SK-N-SH (cell line): ENCODE measurements at regions not wholly inside any gene's neighbourhood (a gene's known extent, or its start where the extent isn't known, plus 50 kb on each side); places are given as distances from the start of the nearest gene placed in this dataset.

Experiments used
- CTCF ChIA-PET: fragments of 300-600, 350-600 bp; formaldehyde crosslinking; extraction: SDS; loops from one replicate; lab custom pipeline; 2021; lab: Yijun Ruan, JAX
- POLR2A ChIA-PET: fragments of 350-600 bp; sonication (Branson Sonifier 250); formaldehyde crosslinking; extraction: SDS; loops from one replicate; lab custom pipeline; 2020; ENCODE audit warnings: antibody characterized with exemption, inconsistent platforms; lab: Yijun Ruan, JAX
- DNase-seq: peaks from one replicate; pipeline ENCODE4 v3.0.0; 2012
- H2AFZ ChIP-seq: fragments of 200-600 bp; sonication (generic); 2 replicates; pipeline ENCODE4 v1.8.1; 2016; ENCODE audit warnings: antibody characterized with exemption, mild to moderate bottlenecking, low read depth
- H3F3A ChIP-seq: fragments of 200-600 bp; sonication (generic); replicated peaks from 2 replicates; pipeline ENCODE3; 2016; ENCODE audit warnings: antibody characterized with exemption, mild to moderate bottlenecking; ENCODE audit not compliant: insufficient read depth
- H3K27ac ChIP-seq, 2 experiments: fragments of 200-500 bp in 1 of 2; fragments of 200-600 bp in 1 of 2; sonication (Bioruptor generic) in 1 of 2; sonication (generic), shearing (Covaris generic) in 1 of 2; 2 replicates each; pipeline versions ENCODE4 v1.5.1 to v1.6.1; 2014 to 2016; ENCODE audit warnings: low read depth in 2 of 2, inconsistent platforms in 1 of 2, low read length in 1 of 2, mild to moderate bottlenecking in 1 of 2, mixed read lengths in 1 of 2
- H3K27me3 ChIP-seq: fragments of 200-600 bp; sonication (generic), shearing (Covaris generic); 2 replicates; pipeline ENCODE4 v1.6.1; 2016; ENCODE audit warnings: mixed run types; ENCODE audit not compliant: insufficient read depth
- H3K36me3 ChIP-seq, 2 experiments: fragments of 200-500 bp in 1 of 2; fragments of 200-600 bp in 1 of 2; sonication (Bioruptor generic) in 1 of 2; sonication (generic) in 1 of 2; replicated peaks in 1 of 2; 2 replicates each; pipeline versions ENCODE3 to v1.5.1; 2014 to 2016; ENCODE audit warnings: low read length in 1 of 2, mild to moderate bottlenecking in 1 of 2; ENCODE audit not compliant: insufficient read depth in 2 of 2, control insufficient read depth in 1 of 2
- H3K4me1 ChIP-seq, 2 experiments: fragments of 200-500 bp in 1 of 2; fragments of 200-600 bp in 1 of 2; sonication (Bioruptor generic) in 1 of 2; sonication (generic), shearing (Covaris generic) in 1 of 2; 2 replicates each; pipeline versions ENCODE4 v1.5.1 to v1.6.1; 2014 to 2016; ENCODE audit warnings: low read depth in 1 of 2, low read length in 1 of 2, mixed run types in 1 of 2; ENCODE audit not compliant: insufficient read depth in 2 of 2, control insufficient read depth in 1 of 2
- H3K4me2 ChIP-seq: fragments of 200-600 bp; sonication (generic), shearing (Covaris generic); 2 replicates; pipeline ENCODE4 v1.6.1; 2017; ENCODE audit warnings: mixed run types
- H3K4me3 ChIP-seq, 2 experiments: fragments of 200-500 bp in 1 of 2; fragments of 200-600 bp in 1 of 2; sonication (Bioruptor generic) in 1 of 2; sonication (generic), shearing (Covaris generic) in 1 of 2; 2 replicates each; pipeline versions ENCODE4 v1.5.1 to v1.8.1; 2014 to 2016; ENCODE audit warnings: low read depth in 2 of 2, inconsistent platforms in 1 of 2, low read length in 1 of 2, mild to moderate bottlenecking in 1 of 2, mixed read lengths in 1 of 2, moderate library complexity in 1 of 2
- H3K79me2 ChIP-seq: fragments of 200-600 bp; sonication (generic); 2 replicates; pipeline ENCODE4 v1.8.1; 2017; ENCODE audit warnings: mild to moderate bottlenecking; ENCODE audit not compliant: insufficient read depth
- H3K9ac ChIP-seq: fragments of 200-600 bp; sonication (generic); 2 replicates; pipeline ENCODE4 v1.6.1; 2017; ENCODE audit warnings: mixed run types
- H3K9me2 ChIP-seq: fragments of 200-600 bp; sonication (generic); 2 replicates; pipeline ENCODE4 v1.6.1; 2017; ENCODE audit warnings: mixed run types
- H3K9me3 ChIP-seq: fragments of 200-600 bp; sonication (generic); 2 replicates; pipeline ENCODE4 v1.6.1; 2017; ENCODE audit warnings: mixed run types, mild to moderate bottlenecking, moderate library complexity
- H4K20me1 ChIP-seq: fragments of 200-600 bp; sonication (generic); 2 replicates; pipeline ENCODE4 v1.6.1; 2017; ENCODE audit warnings: mild to moderate bottlenecking, mixed run types; ENCODE audit not compliant: insufficient read depth
- ELF1 ChIP-seq: IDR thresholded peaks from 2 replicates; pipeline ENCODE4 v1.4.0; 2012
- EP300 ChIP-seq, 2 experiments: IDR thresholded peaks; 2 replicates each; pipeline versions ENCODE4 v1.4.0 to v1.6.1; 2012; ENCODE audit warnings: borderline replicate concordance in 1 of 2, low read depth in 1 of 2, low read length in 1 of 2
- EZH2phosphoT487 ChIP-seq: fragments of 200-600 bp; sonication (generic); IDR thresholded peaks from 2 replicates; pipeline ENCODE4 v1.6.1; 2017; ENCODE audit warnings: low read depth, mixed run types, mild to moderate bottlenecking, antibody characterized with exemption, moderate library complexity, borderline replicate concordance
- FOSL2 ChIP-seq: IDR thresholded peaks from 2 replicates; pipeline ENCODE4 v1.4.0; 2012; ENCODE audit warnings: low read depth, mild to moderate bottlenecking, moderate library complexity, borderline replicate concordance
- FOXJ3 ChIP-seq: sonication (generic); formaldehyde crosslinking; IDR thresholded peaks from 2 replicates; pipeline ENCODE4 v1.5.1; 2020; ENCODE audit warnings: mild to moderate bottlenecking, missing genetic modification reagents
- GABPA ChIP-seq: IDR thresholded peaks from 2 replicates; pipeline ENCODE4 v1.4.0; 2012; ENCODE audit warnings: low read depth, mild to moderate bottlenecking
- IRF3 ChIP-seq: fragments of 150-350 bp; IDR thresholded peaks from 2 replicates; pipeline ENCODE4 v1.6.1; 2016; ENCODE audit warnings: mild to moderate bottlenecking, low read depth, low read length
- JUND ChIP-seq: IDR thresholded peaks from 2 replicates; pipeline ENCODE4 v1.4.0; 2012
- MXI1 ChIP-seq: IDR thresholded peaks from 2 replicates; pipeline ENCODE4 v1.6.1; 2012; ENCODE audit warnings: mild to moderate bottlenecking, low read depth, low read length, improper control_type of control experiment
- PBX3 ChIP-seq: IDR thresholded peaks from 2 replicates; pipeline ENCODE4; 2012
- RCOR1 ChIP-seq: fragments of 150-350 bp; IDR thresholded peaks from 2 replicates; pipeline ENCODE4 v1.6.1; 2017; ENCODE audit warnings: antibody characterized with exemption, low read length
- RFX5 ChIP-seq: IDR thresholded peaks from 2 replicates; pipeline ENCODE4 v1.6.1; 2012; ENCODE audit warnings: mild to moderate bottlenecking, improper control_type of control experiment, low read length
- SMC3 ChIP-seq: IDR thresholded peaks from 2 replicates; pipeline ENCODE4 v1.6.1; 2012; ENCODE audit warnings: low read depth, low read length, improper control_type of control experiment
- TCF12 ChIP-seq: IDR thresholded peaks from 2 replicates; pipeline ENCODE4 v1.4.0; 2012
- YY1 ChIP-seq: IDR thresholded peaks from 2 replicates; pipeline ENCODE4 v1.4.0; 2012; ENCODE audit warnings: low read depth, mild to moderate bottlenecking
- WGBS: methylation state at CpG from one replicate; pipeline ENCODE4 v1.1.6; 2017; ENCODE audit warnings: low lambda C conversion rate; 5-methylcytosine and 5-hydroxymethylcytosine counted together
- TF ChIP-seq, protein P1 (sequence below): IDR thresholded peaks from 2 replicates; pipeline ENCODE4 v1.4.0; 2012; ENCODE audit warnings: low read depth
- TF ChIP-seq, protein P2 (sequence below): fragments of 200-600 bp; sonication (generic); IDR thresholded peaks from 2 replicates; pipeline ENCODE4 v1.6.1; 2017; ENCODE audit warnings: antibody characterized with exemption, mild to moderate bottlenecking, moderate library complexity

GRCh38 chrX:16304751-16305150 is 137.5 kb downstream of the MAGEB17 start:
- DNase-seq = no peak
- H3K36me3 ChIP-seq = no peaks in the 10 kb centered on the region
- no peak overlapping the region for H3K4me2 ChIP-seq
- no peaks in the 10 kb centered on the region for H3K79me2 ChIP-seq
- 38% methylated on average over 5 of the region's 5 CpGs for WGBS
- no peaks in the 10 kb centered on the region for H3K27me3 ChIP-seq
- TF ChIP-seq EP300 (IDR thresholded peaks at IDR 0.05; ENCODE audit: borderline replicate concordance in 1 of 2, low read depth in 1 of 2, low read length in 1 of 2) = no peak
- TF ChIP-seq ELF1 = no peak
- no peak for TF ChIP-seq TCF12
- TF ChIP-seq MXI1 = no peak
- TF ChIP-seq GABPA = no peak
- no peak for TF ChIP-seq SMC3
- TF ChIP-seq, protein P1, sequence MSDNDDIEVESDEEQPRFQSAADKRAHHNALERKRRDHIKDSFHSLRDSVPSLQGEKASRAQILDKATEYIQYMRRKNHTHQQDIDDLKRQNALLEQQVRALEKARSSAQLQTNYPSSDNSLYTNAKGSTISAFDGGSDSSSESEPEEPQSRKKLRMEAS = no peak
- TF ChIP-seq IRF3 = no peak
- no peak for TF ChIP-seq FOSL2
- TF ChIP-seq PBX3 = no peak
- TF ChIP-seq, protein P2, sequence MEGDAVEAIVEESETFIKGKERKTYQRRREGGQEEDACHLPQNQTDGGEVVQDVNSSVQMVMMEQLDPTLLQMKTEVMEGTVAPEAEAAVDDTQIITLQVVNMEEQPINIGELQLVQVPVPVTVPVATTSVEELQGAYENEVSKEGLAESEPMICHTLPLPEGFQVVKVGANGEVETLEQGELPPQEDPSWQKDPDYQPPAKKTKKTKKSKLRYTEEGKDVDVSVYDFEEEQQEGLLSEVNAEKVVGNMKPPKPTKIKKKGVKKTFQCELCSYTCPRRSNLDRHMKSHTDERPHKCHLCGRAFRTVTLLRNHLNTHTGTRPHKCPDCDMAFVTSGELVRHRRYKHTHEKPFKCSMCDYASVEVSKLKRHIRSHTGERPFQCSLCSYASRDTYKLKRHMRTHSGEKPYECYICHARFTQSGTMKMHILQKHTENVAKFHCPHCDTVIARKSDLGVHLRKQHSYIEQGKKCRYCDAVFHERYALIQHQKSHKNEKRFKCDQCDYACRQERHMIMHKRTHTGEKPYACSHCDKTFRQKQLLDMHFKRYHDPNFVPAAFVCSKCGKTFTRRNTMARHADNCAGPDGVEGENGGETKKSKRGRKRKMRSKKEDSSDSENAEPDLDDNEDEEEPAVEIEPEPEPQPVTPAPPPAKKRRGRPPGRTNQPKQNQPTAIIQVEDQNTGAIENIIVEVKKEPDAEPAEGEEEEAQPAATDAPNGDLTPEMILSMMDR = no peak
- TF ChIP-seq RCOR1 = no peak
- no peak for TF ChIP-seq RFX5
- no peak for TF ChIP-seq JUND
- TF ChIP-seq YY1 = no peak
- no peak for TF ChIP-seq EZH2phosphoT487
- no peak for TF ChIP-seq FOXJ3 (CRISPR knock-in tag)
- H3K4me1 ChIP-seq = no peaks in the 10 kb centered on the region
- H3K27ac ChIP-seq = no peak overlapping the region
- peaks cover 3% of the 10 kb centered on the region; the same call in 1 of the 2 replicates for H3K9me2 ChIP-seq
- H3K9me3 ChIP-seq = no peaks in the 10 kb centered on the region
- ChIA-PET CTCF (no interaction called here), POLR2A (no interaction called here)
- no peaks in the 10 kb centered on the region for H3F3A ChIP-seq
- no peak overlapping the region for H2AFZ ChIP-seq
- no peaks in the 10 kb centered on the region for H4K20me1 ChIP-seq
- no peak overlapping the region for H3K4me3 ChIP-seq
- H3K9ac ChIP-seq = no peak overlapping the region
